ENCODE measurements at regions not wholly inside any gene's neighbourhood (a gene's known extent, or its start where the extent isn't known, plus 50 kb on each side); places are given as distances from the start of the nearest gene placed in this dataset.

- TF ChIP-seq CTCF (IDR thresholded peaks at IDR 0.05): no peak
- no peak for TF ChIP-seq POLR2AphosphoS5 (IDR thresholded peaks at IDR 0.05; ENCODE audit: low read depth, low read length)
Observed at GRCh38 chr9:29968831-29969230, 2395.6 kb upstream of the C9orf72 start.
